Pancreas (tissue), 10 donors: ENCODE measurements at regions not wholly inside any gene's neighbourhood (a gene's known extent, or its start where the extent isn't known, plus 50 kb on each side); places are given as distances from the start of the nearest gene placed in this dataset.
"Not testable (repeated sequence)": the region's sequence is repeated elsewhere in the genome, so short reads cannot be mapped to it uniquely, and the experiment has no call there.

Experiments
- ATAC-seq, 4 donors: fragments of 200-7000 bp; cut with Tn5 transposase; one replicate each; pipeline versions ENCODE4 v1.8.0 to v1.9.1; 2020; ENCODE audit warnings: mild to moderate bottlenecking in 4 of 4, moderate library complexity in 4 of 4
- DNase-seq, 6 donors: peaks; one replicate each; pipeline ENCODE4 v3.0.0-alpha.2; 2020
- FAIRE-seq: peaks from 2 replicates; lab custom pipeline; 2012; peaks lifted over from hg19 to GRCh38; lab: Jason Lieb, UNC
- H3K27ac ChIP-seq, 4 donors: fragments of 200-600 bp; sonication (generic); 1 replicate in 3 of 4; 2 replicates in 1 of 4; pipeline versions ENCODE4 v1.5.0 to v1.8.0; 2020
- H3K27me3 ChIP-seq, 4 donors: fragments of 200-600 bp; one replicate each; pipeline ENCODE4 v1.8.0; 2021
- H3K36me3 ChIP-seq, 3 donors: fragments of 200-600 bp; sonication (generic) in 1 of 3; one replicate each; pipeline versions ENCODE4 v1.5.0 to v1.8.0; 2020 to 2021
- H3K4me1 ChIP-seq, 3 donors: fragments of 200-600 bp; one replicate each; pipeline ENCODE4 v1.8.0; 2021
- H3K4me3 ChIP-seq, 4 donors: fragments of 200-600 bp; sonication (generic) in 2 of 4; one replicate each; pipeline versions ENCODE4 v1.5.0 to v1.8.0; 2020 to 2021
- H3K9me3 ChIP-seq, 4 donors: fragments of 200-600 bp; one replicate each; pipeline ENCODE4 v1.8.0; 2021
- CTCF ChIP-seq, 4 donors: fragments of 200-600 bp; sonication (generic) in 3 of 4; IDR thresholded peaks; one replicate each; pipeline versions ENCODE4 v1.5.0 to v1.8.0; 2021; ENCODE audit warnings: antibody characterized with exemption in 4 of 4
- WGBS, 2 donors: extraction: QIAGEN DNeasy Blood & Tissue Kit; methylation state at CpG; one replicate each; pipeline ENCODE4 v1.1.7; 2013; 5-methylcytosine and 5-hydroxymethylcytosine counted together
- intact Hi-C, 3 donors: fragments of 100-400 bp; cut with DNase I; formaldehyde crosslinking; loops; one replicate each; pipeline versions ENCODE4 v1.11.1 to v1.14.2; 2022
- donor health status: healthy with polysubstance abuse.
- donor health status: DM: no; HTN: no; CAD: no; lungs with moderate emphysema.
- donor health status: DM: no; HTN: no; CAD: no.
- donor health status: control.
- donor health status: control.
- donor health status: Bipolar disorder and iron deficiency.
- donor health status: DM: yes; HTN: yes; CAD: no.
- donor health status: DM: no; HTN: no; CAD: no.
- donor health status: DM: no; HTN: no; CAD: no.
- donor health status: DM: yes; HTN: yes; CAD: no.

GRCh38 chr3:165954171-165954570 lies 116.9 kb upstream of the BCHE start:
- Histone ChIP-seq H3K27ac (no peak overlapping the region), H3K4me1 (no peaks in the 10 kb centered on the region), H3K36me3 (no peaks in the 10 kb centered on the region), H3K9me3 (no peaks in the 10 kb centered on the region), H3K27me3 (no peaks in the 10 kb centered on the region), H3K4me3 (no peak overlapping the region)
- DNase-seq (no peak), FAIRE-seq (no peak), ATAC-seq (no peak)
- 77 to 84% methylated on average over 2 of the region's 2 CpGs for WGBS, 2 donors
- intact Hi-C loops = no loop called here
- TF ChIP-seq CTCF (IDR thresholded peaks at IDR 0.05) = no peak

- intact Hi-C loops = no loop called here
- H3K27me3 ChIP-seq = no peaks in the 10 kb centered on the region
- no peak overlapping the region for H3K4me3 ChIP-seq
- no peak overlapping the region for H3K27ac ChIP-seq
- H3K36me3 ChIP-seq = no peaks in the 10 kb centered on the region
- H3K9me3 ChIP-seq = no peaks in the 10 kb centered on the region
- FAIRE-seq (no peak), DNase-seq (no peak), ATAC-seq (no peak)
- no peaks in the 10 kb centered on the region for H3K4me1 ChIP-seq
- TF ChIP-seq CTCF (IDR thresholded peaks at IDR 0.05) = no peak
Measured at GRCh38 chr3:165946360-165946759, 109.1 kb upstream of the BCHE start.

DNA sequence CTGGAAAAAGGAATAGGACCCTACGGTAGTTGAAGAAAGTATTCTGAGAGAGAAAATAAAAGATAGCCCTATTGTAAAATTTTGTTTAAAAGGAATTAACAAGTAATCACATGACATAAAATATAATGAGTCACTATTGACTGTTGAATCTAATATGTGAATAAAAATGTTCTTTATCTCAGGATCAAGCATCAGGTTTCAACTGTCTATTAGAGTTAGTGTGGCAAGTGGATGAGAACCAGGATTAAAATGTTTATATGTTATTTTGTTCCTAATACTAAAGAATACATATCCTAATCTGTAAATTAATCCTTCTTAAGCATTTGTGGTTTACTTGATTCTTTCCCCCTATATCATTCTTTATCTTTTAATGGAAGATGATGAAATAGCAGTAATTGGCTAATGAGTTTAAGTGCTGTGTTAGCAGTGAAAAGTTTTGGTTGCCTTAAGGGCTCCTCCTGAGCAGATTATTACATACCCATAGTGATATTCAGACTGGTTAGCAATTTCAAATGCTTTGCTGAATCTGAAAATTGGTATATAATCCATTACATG lies 101.8 kb upstream of the BCHE start:
- Histone ChIP-seq H3K4me3 (no peak overlapping the region), H3K27me3 (no peaks in the 10 kb centered on the region), H3K4me1 (no peaks in the 10 kb centered on the region), H3K9me3 (no peaks in the 10 kb centered on the region), H3K36me3 (no peaks in the 10 kb centered on the region), H3K27ac (no peak overlapping the region)
- ATAC-seq (no peak), FAIRE-seq (no peak), DNase-seq (no peak)
- TF ChIP-seq CTCF (IDR thresholded peaks at IDR 0.05) = no peak
- WGBS, 2 donors = 90% methylated on average over 1 of the region's 1 CpG
- intact Hi-C loops = no loop called here

- DNase-seq, H3K27me3 ChIP-seq, H3K4me3 ChIP-seq, H3K27ac ChIP-seq, FAIRE-seq, intact Hi-C loops, H3K36me3 ChIP-seq, H3K4me1 ChIP-seq, ATAC-seq, H3K9me3 ChIP-seq: not testable (repeated sequence)
- WGBS, 2 donors = 94 to 100% methylated on average over 1 of the region's 1 CpG
Measured at GRCh38 chr3:165936081-165936480, 98.9 kb upstream of the BCHE start.

GRCh38 chr3:165924301-165924791 lies 87.1 kb upstream of the BCHE start:
- peak in 1 of 6 donors; percentile 64 for DNase-seq
- FAIRE-seq = not testable (repeated sequence)

GRCh38 chr3:165920984-165921383 lies 83.8 kb upstream of the BCHE start:
- ATAC-seq (no peak), DNase-seq (no peak), FAIRE-seq (no peak)
- Histone ChIP-seq H3K36me3 (no peaks in the 10 kb centered on the region), H3K4me3 (no peak overlapping the region), H3K27ac (no peak overlapping the region), H3K4me1 (no peaks in the 10 kb centered on the region), H3K9me3 (no peaks in the 10 kb centered on the region), H3K27me3 (no peaks in the 10 kb centered on the region)
- intact Hi-C loops = no loop called here
- no peak for TF ChIP-seq CTCF (IDR thresholded peaks at IDR 0.05)
- 60 to 67% methylated on average over 5 of the region's 5 CpGs for WGBS, 2 donors

More at GRCh38 chr3:165924301-165924791, 87.1 kb upstream of the BCHE start:
- H3K27me3 ChIP-seq, intact Hi-C loops, H3K4me1 ChIP-seq, H3K9me3 ChIP-seq, ATAC-seq, H3K36me3 ChIP-seq, H3K4me3 ChIP-seq, H3K27ac ChIP-seq: not testable (repeated sequence)
- WGBS, 2 donors = 90 to 96% methylated on average over 24 to 29 of the region's 29 CpGs
